GM23248 (cell line): ENCODE measurements at regions not wholly inside any gene's neighbourhood (a gene's known extent, or its start where the extent isn't known, plus 50 kb on each side); places are given as distances from the start of the nearest gene placed in this dataset.

ENCODE experiments used
- EZH2 ChIP-seq: fragments of 200-600 bp; sonication (generic); IDR thresholded peaks from 2 replicates; pipeline ENCODE4 v1.6.1; 2018; ENCODE audit warnings: antibody characterized with exemption, mild to moderate bottlenecking; ENCODE audit not compliant: insufficient read depth, poor library complexity, severe bottlenecking
- EZH2phosphoT487 ChIP-seq: fragments of 200-600 bp; sonication (generic); IDR thresholded peaks from 2 replicates; pipeline ENCODE4 v1.6.1; 2018; ENCODE audit warnings: antibody characterized with exemption, moderate library complexity, mild to moderate bottlenecking, low read depth; ENCODE audit not compliant: insufficient read depth

DNA sequence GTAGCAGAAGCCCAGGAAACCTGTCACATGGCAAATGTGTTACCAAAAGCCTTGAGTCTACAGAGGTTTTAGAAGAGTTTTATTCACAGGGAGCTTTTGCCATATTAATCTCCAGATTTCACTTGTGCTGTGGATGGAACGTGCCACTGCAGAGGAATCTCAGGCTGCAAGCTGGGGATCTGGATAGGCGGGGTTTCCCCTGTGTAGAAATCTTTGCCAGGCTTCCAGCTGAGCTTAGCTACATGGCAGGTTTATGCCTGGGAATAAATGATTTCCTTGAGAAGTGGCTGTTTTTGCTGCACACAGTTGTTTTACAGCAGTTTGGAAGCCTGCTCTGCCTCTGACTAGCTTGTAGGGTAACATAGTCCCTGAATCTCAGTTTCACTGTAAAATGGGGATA lies 224.6 kb upstream of the PLPPR1 start:
- no peak for TF ChIP-seq EZH2
- TF ChIP-seq EZH2phosphoT487 = no peak
